Nucleus accumbens (tissue), 56 donors: ENCODE measurements at regions not wholly inside any gene's neighbourhood (a gene's known extent, or its start where the extent isn't known, plus 50 kb on each side); places are given as distances from the start of the nearest gene placed in this dataset.

Experiments
- DNase-seq, 56 donors: peaks; one replicate each; lab custom pipeline; 2025; lab: John Stamatoyannopoulos, UW

DNA sequence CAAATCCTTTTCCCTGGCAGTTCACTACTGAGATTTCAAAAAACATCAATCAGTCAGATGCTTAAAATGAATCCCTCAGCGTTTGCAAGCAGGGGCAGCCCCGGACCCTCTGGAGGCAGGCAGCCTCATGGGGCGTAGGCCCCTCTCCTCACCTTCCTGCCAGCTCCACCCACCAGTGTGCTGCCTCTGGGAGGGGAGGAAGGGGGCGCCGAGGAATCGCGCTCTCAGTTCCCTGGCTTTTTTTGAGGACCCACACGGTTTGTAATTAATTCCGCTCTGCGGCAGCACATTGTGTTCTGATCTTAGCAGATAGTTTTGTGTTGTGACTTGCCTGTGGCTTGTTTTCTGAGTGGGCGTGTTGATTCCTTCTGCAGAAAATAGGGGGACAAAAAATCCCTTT lies 159.9 kb downstream of the KLF13 start:
- peak in 5 of 56 donors; percentile 8 to 37 (median 22) for DNase-seq

- no peak for DNase-seq
Measured at GRCh38 chr15:31486906-31487695, 160.5 kb downstream of the KLF13 start.

DNA sequence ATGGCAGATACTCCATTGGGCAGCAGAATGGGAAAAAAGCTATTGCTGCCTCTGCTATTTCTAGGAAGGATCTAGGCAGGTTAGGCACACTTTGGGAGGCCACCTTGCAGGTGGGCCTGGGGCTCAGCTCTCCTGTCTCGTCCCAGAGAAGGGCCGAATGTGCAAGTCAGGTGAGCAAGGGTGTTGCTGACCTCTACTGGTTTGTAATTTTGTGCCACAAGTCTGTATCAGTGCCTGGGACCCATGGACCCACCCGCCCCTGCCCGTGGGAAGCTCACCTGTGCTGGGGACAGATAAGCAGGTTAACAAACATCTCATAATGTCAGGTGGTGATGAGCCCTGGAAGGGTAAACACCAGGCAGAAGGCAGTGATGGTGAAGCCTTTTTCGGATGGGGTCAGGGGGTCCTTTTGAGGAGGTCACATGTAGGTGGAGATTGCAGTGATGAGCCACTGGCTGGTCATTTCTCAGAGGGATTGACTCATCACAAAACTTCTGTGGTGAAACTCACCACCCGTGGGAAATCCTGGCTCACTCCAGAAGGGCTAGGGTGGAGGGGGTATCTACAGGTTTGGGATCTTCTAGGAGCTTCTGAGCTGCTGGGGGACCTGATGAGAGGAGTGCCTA lies 161.3 kb downstream of the KLF13 start:
- DNase-seq: no peak

DNA sequence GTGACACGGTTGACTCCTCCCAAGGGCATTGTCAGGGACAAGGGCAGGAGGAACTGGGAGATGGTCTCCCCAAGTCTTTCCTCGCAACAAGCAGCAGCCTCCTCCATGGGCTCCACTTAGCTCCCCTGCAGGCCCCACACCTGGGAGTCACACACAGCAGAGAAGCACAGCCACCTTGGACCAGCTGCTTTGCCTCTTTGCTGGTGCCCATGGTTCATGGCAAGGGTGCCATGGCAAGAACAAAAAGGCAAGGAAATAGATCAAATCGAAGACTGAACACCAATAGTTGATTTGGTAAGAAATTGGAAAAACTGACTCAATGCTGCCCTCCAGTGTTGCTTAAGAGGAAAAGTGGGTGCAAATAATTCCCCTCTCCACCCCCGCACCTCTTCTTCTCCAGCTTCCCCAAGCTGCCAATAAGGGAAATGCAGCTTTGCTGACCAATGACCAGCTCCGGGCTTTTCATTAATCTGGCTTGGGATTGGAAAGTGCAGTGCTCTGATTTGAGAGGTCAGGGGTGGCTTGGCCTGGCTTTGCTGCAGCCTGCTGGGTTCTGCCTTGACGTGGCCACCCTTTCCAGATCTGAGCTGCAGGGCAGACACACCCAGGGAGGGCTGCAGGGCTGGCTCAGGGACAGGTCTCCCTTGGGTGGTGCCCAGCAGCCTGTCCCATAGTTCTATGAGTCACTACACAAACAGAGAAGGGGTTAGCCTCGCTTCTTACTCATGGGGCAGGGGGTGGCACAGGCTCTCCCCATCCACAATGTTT lies 162.0 kb downstream of the KLF13 start:
- DNase-seq: peak in 34 of 56 donors; percentile 6 to 62 (median 36)

GRCh38 chr15:31489281-31489680 lies 162.6 kb downstream of the KLF13 start:
- DNase-seq: no peak

DNA sequence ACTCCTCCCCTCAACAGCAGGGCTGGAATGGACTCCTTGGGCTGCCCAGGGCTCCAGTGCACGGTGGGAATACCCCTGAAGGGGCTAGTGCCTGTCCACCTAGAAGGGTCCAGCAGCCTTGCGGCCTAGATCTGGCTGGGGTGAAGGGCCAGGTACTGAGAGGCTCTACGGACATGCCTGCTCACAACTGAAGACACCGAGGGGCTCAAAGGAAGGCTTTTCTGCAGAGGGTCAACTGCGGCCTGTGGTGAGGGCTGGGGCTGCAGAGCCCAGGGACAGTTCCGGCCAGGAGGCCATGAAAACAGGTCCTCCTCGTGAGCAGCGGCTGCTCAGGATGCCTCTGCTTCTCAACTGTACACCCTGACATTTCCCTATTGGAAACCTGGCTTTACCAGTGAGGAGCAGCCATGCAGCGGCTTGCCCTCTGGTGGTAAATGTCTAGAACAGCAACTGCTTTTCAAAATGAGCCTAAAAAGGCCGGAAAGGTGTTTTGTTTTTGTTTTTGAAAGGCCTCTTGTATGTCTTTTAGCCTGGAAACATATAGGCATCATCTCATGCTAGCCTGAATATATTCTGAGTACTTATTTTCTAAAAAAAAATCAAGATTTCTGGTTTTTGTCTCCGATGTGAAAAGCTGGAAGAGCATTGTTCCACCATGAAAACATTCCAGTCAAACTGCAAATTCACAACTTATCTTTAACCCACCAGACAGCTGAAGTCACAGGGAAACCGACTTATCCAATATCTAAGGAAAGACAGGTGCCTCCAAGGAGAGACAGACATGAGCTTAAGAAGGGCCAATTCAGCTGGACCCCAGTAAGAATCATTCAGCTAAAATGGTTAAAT lies 163.4 kb downstream of the KLF13 start:
- peak in 17 of 56 donors; percentile 11 to 50 (median 26) for DNase-seq

DNA sequence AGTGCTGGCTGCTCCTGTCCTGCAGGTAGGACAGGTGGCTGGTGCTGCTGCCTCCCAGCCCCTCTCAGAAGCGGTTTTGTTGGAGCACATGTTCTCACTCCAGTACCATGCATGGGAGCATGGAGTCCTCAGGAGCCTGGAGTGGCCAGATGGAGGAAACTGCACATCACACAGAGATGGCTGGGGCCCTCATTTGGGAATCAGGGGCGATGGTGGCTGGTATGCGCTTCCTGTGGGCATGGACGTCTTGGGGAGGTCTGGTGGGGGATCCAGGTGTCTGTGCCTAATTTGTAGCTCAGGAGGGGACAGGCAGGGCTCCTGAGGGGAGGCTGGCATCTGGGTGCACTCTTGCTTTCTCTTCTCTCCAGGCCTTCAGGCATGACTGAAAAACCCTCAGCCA lies 168.2 kb downstream of the KLF13 start:
- DNase-seq: no peak

GRCh38 chr15:31495281-31495680 lies 168.6 kb downstream of the KLF13 start:
- no peak for DNase-seq

- no peak for DNase-seq
Measured at GRCh38 chr15:31497838-31498237, 171.2 kb downstream of the KLF13 start.

- DNase-seq: no peak
Measured at GRCh38 chr15:31498329-31498728, 171.7 kb downstream of the KLF13 start.

DNA sequence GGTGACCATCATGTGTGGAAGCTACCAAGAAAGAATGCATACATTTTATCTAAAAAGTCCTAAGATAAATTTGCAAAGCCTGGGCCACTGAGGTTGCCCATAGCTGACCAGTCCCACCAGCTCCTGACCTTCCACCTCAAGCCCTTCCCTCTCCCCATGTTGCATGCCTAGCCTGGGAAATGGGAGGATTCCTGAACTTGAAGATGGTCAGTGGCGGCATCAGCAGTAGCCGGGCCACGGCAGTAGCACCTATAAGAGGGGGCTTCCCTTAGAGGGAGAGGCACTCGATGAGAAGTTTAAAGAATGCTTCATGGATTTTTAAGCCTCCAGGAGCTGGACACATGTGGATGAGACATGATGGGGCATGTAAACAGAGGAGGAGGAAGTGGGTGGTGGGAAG lies 172.1 kb downstream of the KLF13 start:
- no peak for DNase-seq

GRCh38 chr15:31499236-31499952 lies 172.8 kb downstream of the KLF13 start:
- DNase-seq: no peak

DNA sequence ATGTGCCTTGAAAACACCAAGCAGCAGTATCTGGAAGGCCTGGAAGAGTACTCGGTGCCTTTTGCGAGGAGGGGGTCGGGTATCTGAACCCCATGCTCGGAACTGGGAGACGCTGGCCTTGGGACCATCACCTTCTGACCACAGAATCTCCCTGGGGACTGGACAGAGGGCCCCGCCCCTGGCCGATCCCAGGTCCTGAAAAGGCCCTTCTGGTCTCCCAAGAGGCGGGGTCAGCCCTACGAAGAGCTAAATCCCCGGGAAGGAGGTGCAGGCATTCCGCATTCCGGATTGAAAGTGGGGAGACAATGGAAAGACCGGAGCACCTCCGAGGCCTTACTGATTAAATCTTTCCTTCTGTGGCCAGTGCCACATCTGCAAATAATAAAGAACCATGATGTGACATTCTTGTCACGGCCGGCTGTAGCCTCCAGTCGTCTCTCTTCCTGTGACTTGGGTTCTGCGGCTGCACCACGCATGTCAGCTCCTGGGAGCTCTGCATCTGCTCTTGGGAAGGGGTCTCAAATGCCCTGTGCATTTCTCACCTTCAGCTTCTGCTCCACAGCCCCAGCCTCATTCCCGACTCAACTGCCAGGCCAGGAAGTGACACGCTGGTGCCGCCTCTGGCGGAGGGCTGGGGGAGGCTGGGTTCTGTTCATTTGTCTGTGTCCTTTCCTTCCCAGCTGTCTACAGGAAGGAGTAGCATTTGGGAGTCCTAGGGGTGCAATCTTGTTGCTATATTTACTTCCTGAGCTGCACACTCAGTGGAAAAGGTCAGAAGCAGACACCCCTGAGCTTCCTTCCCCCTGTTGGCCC lies 173.5 kb downstream of the KLF13 start:
- DNase-seq: no peak

GRCh38 chr15:31500766-31501449 lies 174.3 kb downstream of the KLF13 start:
- DNase-seq: no peak

- DNase-seq: no peak
Measured at GRCh38 chr15:31501536-31502157, 175.0 kb downstream of the KLF13 start.

GRCh38 chr15:31502541-31503229 lies 176.1 kb downstream of the KLF13 start:
- no peak for DNase-seq

DNA sequence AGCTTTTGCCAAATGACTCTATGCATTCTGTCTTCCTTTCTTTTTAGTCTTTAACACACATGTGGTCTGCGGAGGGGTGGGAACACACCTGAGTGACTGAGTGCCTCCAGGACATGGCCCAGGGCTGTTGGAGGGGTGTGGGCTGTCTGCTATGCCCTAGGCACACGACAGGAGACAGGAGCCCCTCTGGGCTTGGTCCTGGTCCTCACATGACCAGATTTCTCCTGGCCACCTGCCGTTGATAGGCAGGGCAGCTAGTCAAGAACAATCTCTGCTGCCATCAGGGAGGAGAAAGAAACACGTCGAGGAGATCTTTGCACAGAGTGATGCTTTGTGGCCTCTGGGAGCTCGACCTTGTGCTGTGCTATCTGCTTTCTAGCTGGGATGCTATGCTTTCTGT lies 176.6 kb downstream of the KLF13 start:
- no peak for DNase-seq
